WTC11 (cell line): ENCODE measurements at regions not wholly inside any gene's neighbourhood (a gene's known extent, or its start where the extent isn't known, plus 50 kb on each side); places are given as distances from the start of the nearest gene placed in this dataset.
"Not testable (repeated sequence)": the region's sequence is repeated elsewhere in the genome, so short reads cannot be mapped to it uniquely, and the experiment has no call there.

Experiments used
- CTCF ChIP-seq: fragments of 200-600 bp; IDR thresholded peaks from 2 replicates; pipeline ENCODE4 v1.8.0; 2022; ENCODE audit warnings: antibody characterized with exemption
- FOXP4 ChIP-seq: sonication (generic); formaldehyde crosslinking; IDR thresholded peaks from 2 replicates; pipeline ENCODE4 v1.8.0; 2022; ENCODE audit warnings: mild to moderate bottlenecking, missing genetic modification reagents
- PRDM15 ChIP-seq: sonication (generic); formaldehyde crosslinking; IDR thresholded peaks from 2 replicates; pipeline ENCODE4 v1.8.0; 2022; ENCODE audit warnings: missing genetic modification reagents
- RELA ChIP-seq: sonication (generic); formaldehyde crosslinking; IDR thresholded peaks from 2 replicates; pipeline ENCODE4 v1.8.1; 2022; ENCODE audit warnings: missing genetic modification reagents, mild to moderate bottlenecking, borderline replicate concordance
- TF ChIP-seq, protein P1 (sequence below): sonication (generic); formaldehyde crosslinking; IDR thresholded peaks from 2 replicates; pipeline ENCODE4 v1.8.1; 2022; ENCODE audit warnings: low read depth, missing genetic modification reagents, borderline replicate concordance

DNA sequence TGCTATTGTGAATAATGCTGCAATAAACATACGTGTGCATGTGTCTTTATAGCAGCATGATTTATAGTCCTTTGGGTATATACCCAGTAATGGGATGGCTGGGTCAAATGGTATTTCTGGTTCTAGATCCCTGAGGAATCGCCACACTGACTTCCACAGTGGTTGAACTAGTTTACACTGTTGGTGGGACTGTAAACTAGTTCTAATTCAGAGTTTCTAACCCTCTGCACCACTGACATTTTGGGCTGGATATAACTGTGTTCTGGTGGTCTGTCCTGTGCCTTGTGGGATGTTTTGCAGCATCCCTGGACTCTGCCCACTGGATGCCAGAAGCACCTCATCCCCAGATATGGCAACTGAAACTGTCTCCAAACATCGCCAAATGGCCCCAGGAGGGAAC is 118.3 kb downstream of the PMAIP1 start:
- TF ChIP-seq CTCF; PRDM15 (CRISPR knock-in tag); RELA; FOXP4: not testable (repeated sequence)
- TF ChIP-seq, protein P1, sequence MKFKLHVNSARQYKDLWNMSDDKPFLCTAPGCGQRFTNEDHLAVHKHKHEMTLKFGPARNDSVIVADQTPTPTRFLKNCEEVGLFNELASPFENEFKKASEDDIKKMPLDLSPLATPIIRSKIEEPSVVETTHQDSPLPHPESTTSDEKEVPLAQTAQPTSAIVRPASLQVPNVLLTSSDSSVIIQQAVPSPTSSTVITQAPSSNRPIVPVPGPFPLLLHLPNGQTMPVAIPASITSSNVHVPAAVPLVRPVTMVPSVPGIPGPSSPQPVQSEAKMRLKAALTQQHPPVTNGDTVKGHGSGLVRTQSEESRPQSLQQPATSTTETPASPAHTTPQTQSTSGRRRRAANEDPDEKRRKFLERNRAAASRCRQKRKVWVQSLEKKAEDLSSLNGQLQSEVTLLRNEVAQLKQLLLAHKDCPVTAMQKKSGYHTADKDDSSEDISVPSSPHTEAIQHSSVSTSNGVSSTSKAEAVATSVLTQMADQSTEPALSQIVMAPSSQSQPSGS: not testable (repeated sequence)
